ENCODE measurements at regions not wholly inside any gene's neighbourhood (a gene's known extent, or its start where the extent isn't known, plus 50 kb on each side); places are given as distances from the start of the nearest gene placed in this dataset.

GRCh38 chr21:15441060-15441493, 288.7 kb upstream of the USP25 start (continued):
- TF ChIP-seq GZF1 (CRISPR knock-in tag; IDR thresholded peaks at IDR 0.05) = no peak
- TF ChIP-seq ZNF703 (CRISPR knock-in tag; IDR thresholded peaks at IDR 0.05; ENCODE audit: borderline replicate concordance) = no peak
- TF ChIP-seq HNF1B (CRISPR knock-in tag; IDR thresholded peaks at IDR 0.05) = peak; percentile 78
- TF ChIP-seq REST (IDR thresholded peaks at IDR 0.05; ENCODE audit: borderline replicate concordance in 1 of 2, low read depth in 1 of 2, low read length in 2 of 2) = peak in 1 of 2 experiments; percentile 13; a peak in 1 of 4 replicates
- no peak for TF ChIP-seq ZNF225 (CRISPR knock-in tag; IDR thresholded peaks at IDR 0.05)
- TF ChIP-seq ZNF678 (CRISPR knock-in tag; IDR thresholded peaks at IDR 0.05) = no peak
- TF ChIP-seq ZFP62 (CRISPR knock-in tag; IDR thresholded peaks at IDR 0.05) = no peak
- no peak for TF ChIP-seq ZNF572 (CRISPR knock-in tag; IDR thresholded peaks at IDR 0.05)
- no peak for TF ChIP-seq MYNN (CRISPR knock-in tag; IDR thresholded peaks at IDR 0.05; ENCODE audit: low read depth)
- no peak for TF ChIP-seq ATAD3A (CRISPR knock-in tag; IDR thresholded peaks at IDR 0.05)
- TF ChIP-seq ATF4 (CRISPR knock-in tag; IDR thresholded peaks at IDR 0.05) = 0 out of 4 replicates have a peak, but pooled peaks of 1 of the 2 experiments have one; percentile 57
- no peak for TF ChIP-seq HNRNPH1 (optimal IDR thresholded peaks at IDR 0.05; ENCODE audit: low read depth, low read length)
- 0 out of 2 replicates have a peak, but pooled peaks have one; percentile 29 for TF ChIP-seq POLR2AphosphoS5 (IDR thresholded peaks at IDR 0.05; ENCODE audit: low read depth, low read length)
- no peak for TF ChIP-seq ZNF674 (CRISPR knock-in tag; IDR thresholded peaks at IDR 0.05; ENCODE audit: low read depth)
- no peak for TF ChIP-seq ZNF326 (CRISPR knock-in tag; IDR thresholded peaks at IDR 0.05; ENCODE audit: borderline replicate concordance)
- no peak for TF ChIP-seq SMARCE1 (IDR thresholded peaks at IDR 0.05; ENCODE audit: borderline replicate concordance)
- TF ChIP-seq ZNF558 (CRISPR knock-in tag; IDR thresholded peaks at IDR 0.05; ENCODE audit: borderline replicate concordance) = no peak
- no peak for TF ChIP-seq PAX8 (CRISPR knock-in tag; IDR thresholded peaks at IDR 0.05; ENCODE audit: borderline replicate concordance)
- TF ChIP-seq DR1 (CRISPR knock-in tag; IDR thresholded peaks at IDR 0.05) = no peak
- TF ChIP-seq TOPORS (CRISPR knock-in tag; IDR thresholded peaks at IDR 0.05) = no peak
- no peak for TF ChIP-seq GMEB2 (CRISPR knock-in tag; IDR thresholded peaks at IDR 0.05; ENCODE audit: low read depth)
- no peak for TF ChIP-seq SMARCC2 (IDR thresholded peaks at IDR 0.05)
- TF ChIP-seq ZEB1 (IDR thresholded peaks at IDR 0.05; ENCODE audit: insufficient replicate concordance, low read depth) = peak; percentile 61
- TF ChIP-seq ZKSCAN1 (IDR thresholded peaks at IDR 0.05; ENCODE audit: low read length) = no peak
- TF ChIP-seq ZNF737 (CRISPR knock-in tag; IDR thresholded peaks at IDR 0.05; ENCODE audit: borderline replicate concordance) = no peak
